ENCODE measurements at regions not wholly inside any gene's neighbourhood (a gene's known extent, or its start where the extent isn't known, plus 50 kb on each side); places are given as distances from the start of the nearest gene placed in this dataset.

DNA sequence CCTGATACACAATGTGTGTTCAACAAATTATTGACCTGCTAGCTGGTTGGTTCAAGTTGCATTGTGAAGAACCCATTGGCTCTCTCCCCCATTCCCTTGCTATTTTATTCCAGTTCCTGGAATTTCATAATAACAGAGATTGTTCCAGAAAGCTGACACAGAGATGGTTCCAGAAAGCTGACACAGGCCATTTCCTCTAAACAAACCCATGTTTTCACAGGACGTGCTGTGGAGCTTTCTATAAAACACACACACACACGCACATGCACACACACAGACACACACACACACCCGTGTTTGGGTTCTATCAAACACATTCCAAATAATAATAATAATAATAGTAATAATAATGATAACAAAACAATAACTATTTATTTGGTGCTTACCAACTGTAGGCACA, 259.1 kb downstream of the CLIC5 start:
- ChIA-PET CTCF (no interaction called here), POLR2A (no interaction called here)

DNA sequence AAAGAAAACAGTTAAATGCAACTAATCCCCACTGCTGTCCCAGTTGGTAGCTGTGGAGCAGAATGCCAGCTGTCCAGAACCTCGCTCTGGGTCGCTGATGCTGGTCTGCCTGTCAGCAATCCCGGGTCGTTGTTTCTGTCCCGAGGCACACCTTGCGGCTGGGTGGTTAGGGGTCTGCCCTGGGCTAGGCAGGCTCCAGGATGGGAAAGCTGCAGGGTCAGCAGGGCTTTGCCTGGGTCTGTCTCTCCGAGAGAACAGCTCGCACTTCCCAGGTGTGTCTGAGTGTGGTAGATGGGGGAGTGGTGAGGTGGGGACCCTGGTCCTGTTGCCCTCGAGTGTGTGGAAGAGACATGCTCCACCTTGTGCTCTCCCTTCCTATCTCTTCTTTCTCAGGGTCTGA, 261.2 kb downstream of the CLIC5 start:
- CTCF ChIA-PET, result no interaction called here
- POLR2A ChIA-PET, result no interaction called here

DNA sequence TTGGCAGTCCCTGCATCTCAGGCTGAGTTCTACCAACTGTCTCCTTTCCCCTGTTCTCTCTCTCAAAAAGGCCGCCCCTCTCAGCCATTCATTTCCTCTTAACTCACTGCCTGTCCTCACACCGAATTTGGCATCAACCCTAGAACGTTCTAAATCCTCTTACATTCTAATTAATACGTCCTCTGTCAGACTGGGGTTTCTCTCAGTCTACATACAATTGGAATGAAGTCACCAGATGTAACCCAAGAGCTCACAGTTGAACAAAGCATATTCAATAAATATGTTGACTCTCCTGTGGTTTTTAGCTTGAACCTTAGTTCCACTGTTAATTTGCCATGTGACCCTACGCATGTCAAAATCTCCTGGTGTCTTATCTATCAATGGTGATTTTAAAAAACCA, 269.6 kb downstream of the CLIC5 start:
- ChIA-PET CTCF (no interaction called here), POLR2A (no interaction called here)

DNA sequence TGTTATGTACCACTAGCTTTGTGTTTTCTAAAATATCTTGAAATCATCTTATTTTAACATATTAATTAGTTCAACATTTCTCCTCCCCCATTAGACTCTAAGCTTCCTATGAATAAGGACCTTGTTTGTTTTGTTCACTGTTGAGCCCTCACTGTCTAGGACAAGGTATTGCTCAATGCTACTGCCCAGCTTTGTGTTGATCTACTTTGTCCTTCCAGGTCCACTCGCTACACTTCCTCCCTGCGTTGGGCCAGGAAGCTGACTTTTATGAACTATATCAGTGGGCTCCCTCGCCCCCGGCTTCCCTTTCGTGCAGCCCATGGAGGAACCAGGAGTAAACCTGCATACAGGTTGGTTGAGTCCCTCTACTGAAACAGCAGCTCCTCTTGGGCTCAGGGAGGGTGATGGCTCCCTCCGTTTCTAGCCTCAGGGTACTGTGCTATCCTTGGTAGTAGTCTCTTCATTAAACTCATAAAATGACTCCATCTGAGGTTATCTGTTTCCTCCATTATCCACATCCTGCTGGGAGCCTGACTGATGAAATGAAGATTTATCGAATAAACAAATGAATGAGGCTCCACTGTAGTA, 272.5 kb downstream of the CLIC5 start:
- CTCF ChIA-PET, result no interaction called here

DNA sequence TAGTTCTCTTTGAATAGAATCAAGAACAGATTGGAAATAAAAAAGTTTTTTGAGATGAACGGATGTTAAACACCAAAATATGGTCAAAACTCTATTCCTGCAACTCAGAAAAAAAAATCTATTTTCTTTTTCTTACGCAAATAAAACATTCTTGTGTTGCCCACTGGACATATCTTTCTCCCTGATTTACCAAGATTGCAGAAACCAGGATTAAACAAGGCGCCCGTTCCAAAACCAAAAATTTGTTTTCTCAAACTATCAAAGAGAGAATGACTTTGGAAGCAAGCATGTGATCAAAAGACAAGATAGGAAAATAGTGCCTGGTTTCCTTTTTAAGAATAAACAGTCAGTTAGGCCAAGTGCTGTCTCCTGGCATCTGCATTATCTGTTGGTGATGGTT, 273.1 kb downstream of the CLIC5 start:
- CTCF ChIA-PET, result no interaction called here

More for the DNA sequence above, 272.5 kb downstream of the CLIC5 start:
- POLR2A ChIA-PET, result no interaction called here

DNA sequence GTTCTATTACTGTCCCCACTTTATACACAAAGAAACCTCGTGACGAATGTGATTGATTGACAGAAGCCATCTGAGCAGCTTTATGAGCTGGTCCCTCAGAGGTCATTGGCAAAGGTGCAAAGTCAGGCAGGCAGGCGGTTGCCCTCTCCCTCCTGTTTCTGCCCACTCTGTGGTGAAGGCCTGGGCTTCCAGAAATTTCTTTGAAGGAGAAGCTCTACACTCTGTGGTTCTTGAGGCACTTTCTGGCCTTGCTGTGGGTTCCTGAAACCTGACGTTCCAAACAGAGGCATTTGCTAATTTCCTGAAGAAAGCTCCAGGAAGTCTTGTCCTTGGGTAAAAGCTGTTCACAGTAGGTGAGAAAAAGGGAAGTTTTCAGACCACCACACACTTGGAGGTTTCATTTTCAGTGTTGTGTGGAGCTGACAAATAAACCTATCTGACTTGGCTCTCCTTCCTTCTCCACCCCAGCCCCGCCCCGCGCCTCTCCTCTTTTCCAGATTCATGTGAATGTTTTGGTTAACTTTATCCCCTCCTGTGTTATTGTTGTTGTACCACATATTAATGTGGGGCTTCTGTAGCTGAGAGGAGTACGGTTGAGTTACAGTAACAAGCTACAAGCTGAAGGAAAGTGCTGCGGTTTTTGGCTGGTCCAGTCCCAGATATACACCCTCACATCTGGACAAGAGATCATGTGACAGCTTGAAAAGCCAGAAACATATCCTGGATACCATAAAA, 274.1 kb downstream of the CLIC5 start:
- CTCF ChIA-PET, result no interaction called here
- POLR2A ChIA-PET, result no interaction called here

More for the DNA sequence above, 273.1 kb downstream of the CLIC5 start:
- POLR2A ChIA-PET, result no interaction called here

DNA sequence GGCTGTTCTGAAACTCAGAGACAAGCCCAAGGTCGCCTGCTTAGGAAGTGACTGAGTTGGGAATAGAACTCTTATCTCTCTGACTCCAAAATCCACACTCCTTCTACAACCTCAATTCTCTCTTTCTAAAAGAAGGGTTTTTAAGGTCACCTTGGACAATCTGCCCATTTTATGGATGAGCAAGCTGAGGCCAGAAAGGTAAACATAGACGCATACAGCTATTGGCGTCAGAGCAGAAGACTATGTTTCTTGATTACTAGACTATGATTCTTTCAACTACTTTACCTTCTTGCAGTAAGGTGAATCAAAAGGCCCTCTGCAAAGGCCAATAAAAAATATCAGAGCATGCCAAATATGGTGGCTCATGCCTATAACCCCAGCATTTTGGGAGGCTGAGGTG, 276.6 kb downstream of the CLIC5 start:
- POLR2A ChIA-PET, result no interaction called here
- CTCF ChIA-PET, result no interaction called here

DNA sequence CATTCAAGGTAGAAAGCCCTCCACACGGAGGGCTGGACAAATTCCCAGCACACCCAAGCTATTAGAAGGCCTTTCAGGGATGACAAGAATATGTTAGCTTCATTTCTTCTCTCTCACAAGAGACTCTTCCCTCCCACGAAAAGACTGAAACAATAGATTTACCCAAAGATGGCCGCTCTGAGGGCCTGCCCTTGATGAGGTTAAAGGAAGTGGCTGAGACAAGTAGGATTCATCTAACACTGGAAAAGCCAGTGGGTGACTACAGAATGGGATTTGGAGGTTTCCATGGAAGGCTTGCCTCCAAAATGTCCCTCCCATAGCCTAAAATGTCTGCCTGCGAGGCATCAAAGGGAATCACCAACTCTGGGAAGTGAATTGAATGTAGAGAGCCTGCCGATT, 277.6 kb downstream of the CLIC5 start:
- ChIA-PET POLR2A (interaction anchor here (0.6 to 1.2 kb wide), 2 partner anchors 185 to 783 kb away, joined by 5 read pairs; no protein-coding TSS in a partner anchor), CTCF (no interaction called here)

DNA sequence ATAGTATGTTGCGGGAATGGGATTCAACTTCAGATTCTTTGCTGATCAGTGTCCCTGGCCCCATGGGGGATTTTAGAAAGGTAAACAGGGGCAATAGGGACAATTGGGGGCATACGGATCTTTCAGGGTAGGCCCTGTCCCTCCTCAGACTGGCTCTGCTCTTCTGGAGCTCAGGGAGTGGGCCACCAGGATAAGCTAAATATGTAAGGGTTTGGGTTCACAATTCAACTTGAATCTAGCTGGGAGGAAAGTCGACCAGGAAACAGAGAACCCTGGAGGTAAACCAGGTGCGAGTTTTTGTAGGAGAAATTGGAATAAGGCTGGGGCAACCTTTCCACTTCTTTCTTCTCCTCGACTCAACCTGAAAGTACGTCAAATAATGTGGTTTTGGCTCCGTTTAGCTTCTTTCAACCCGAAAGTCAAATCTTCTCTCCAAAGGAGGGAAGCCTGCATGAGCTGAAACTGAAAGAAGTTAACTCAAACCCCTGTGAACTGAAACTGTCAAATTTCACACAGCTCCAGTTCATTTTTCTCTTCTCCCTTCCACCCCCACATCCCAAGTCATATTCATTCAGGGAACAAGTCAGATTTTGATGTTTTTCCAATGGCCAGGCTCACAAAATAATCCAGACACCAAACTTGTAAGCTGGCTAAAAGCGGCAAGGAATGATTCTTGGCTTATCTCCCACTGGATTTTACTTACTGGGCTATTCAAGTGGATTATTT, 278.2 kb downstream of the CLIC5 start:
- POLR2A ChIA-PET, result interaction anchor here (1.2 kb wide), 1 partner anchor 186 kb away, joined by 5 read pairs; no protein-coding TSS in a partner anchor
- CTCF ChIA-PET, result interaction anchor here (0.7 to 1.6 kb wide), 3 partner anchors 13 to 185 kb away, joined by 3 to 4 read pairs (median 3); no protein-coding TSS in a partner anchor

DNA sequence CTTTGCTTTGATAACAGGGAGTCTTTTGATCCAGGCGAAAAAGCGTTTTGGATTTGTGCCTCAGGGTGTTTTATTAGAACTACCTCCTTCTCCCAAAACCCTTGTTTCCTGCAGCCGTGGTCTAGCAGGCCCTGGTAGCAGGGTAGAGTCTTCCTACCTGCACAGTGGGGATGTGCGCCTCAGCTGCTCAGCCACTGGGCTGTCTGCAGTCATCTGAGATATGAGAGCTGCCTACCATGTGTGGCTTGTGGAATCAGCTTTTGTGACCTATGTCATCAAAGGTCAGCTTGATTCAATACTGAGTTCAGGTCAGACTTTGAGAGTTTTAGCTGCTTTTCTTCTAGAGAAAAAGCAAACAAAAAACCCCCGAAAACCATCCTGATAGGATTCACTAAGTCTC, 279.5 kb downstream of the CLIC5 start:
- POLR2A ChIA-PET, result no interaction called here
- CTCF ChIA-PET, result interaction anchor here (1.6 kb wide), 1 partner anchor 186 kb away, joined by 4 read pairs; no protein-coding TSS in a partner anchor

DNA sequence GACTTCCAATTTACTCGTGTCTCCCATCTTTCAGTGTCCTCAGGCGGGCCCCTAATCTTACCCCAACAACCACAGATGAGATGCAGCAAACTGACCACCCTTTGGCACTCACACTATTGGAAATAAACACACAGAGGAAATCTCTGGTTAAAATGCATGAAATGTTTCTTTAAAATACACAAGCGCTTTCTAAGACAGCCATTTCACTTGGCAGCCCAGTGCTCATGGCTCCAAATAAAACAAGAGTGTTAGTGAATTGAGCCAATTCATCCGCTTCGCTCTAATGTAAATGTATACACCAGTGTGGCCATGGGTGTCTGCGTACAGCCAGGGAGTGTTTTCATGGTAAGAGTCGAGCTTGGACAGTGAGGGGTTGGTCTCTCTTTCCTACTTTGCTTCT, 282.9 kb downstream of the CLIC5 start:
- ChIA-PET CTCF (no interaction called here), POLR2A (no interaction called here)

DNA sequence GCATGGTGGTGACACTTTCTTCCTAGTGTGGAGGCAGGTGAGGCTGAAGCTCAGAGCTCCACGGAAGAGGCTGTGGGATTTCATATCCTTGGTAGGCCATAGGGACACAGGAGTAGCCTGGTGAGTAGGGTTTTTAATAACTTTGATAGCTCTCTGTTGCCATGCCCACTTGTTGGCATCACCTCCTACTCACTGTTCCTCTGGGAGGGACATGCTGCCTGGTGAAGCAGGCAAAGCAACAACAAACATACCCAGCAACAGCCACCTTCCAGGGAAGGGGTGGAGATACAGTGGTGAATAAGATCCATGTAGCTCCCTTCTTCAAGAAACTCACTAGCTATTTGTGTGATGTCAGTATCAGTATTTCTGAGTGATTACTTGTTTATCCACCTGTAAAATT, 285.4 kb downstream of the CLIC5 start:
- ChIA-PET POLR2A (no interaction called here), CTCF (no interaction called here)

DNA sequence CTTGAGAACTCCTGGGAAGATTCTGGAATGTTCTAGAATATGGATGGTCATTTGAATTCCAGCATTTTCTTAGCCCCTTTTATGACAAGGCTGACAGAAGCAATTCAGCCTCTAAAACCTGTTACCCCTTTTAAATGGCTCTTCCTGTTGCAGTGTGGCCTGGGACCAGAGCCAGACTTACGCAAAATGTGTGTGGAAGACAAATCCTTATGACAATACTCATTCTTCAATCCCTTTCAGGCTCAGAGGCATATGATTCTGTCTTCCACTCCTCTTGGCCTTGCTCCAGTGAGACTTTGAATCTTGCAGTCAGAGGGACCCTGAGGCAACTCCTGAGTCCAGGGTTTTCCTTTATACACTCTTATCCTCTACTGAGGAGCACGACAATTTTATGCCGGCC, 287.0 kb downstream of the CLIC5 start:
- ChIA-PET POLR2A (no interaction called here), CTCF (no interaction called here)

DNA sequence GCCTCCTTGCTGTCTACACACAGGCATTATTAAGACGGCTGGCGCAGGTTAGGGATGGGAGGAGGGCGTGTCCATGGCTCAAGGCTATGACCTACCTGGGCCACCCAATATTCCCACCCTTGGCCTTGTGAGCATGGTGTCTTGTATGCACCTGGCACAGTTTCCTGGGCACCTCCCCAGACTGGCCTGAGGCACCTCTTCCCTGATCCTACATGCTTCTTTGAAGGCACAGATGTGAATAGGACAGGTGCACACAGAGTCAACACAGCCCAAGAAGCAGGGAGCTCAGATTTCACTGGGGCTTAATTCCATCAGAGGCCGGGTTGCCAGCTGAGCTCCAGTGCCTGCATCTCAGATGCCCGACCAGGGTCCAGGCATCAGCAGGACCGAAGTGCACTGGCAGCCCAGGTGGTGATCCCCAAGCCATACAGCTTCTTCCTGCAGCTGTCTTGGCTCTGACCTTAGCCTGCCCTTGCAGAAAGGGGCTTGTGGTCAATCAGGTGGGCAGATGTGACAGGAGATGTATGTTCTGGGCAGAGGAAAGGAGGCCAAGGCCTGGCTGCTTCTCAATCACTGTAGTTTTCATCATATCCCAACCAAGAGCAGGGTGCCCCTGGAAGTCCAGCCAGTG, 287.7 kb downstream of the CLIC5 start:
- POLR2A ChIA-PET, result no interaction called here
- CTCF ChIA-PET, result no interaction called here

DNA sequence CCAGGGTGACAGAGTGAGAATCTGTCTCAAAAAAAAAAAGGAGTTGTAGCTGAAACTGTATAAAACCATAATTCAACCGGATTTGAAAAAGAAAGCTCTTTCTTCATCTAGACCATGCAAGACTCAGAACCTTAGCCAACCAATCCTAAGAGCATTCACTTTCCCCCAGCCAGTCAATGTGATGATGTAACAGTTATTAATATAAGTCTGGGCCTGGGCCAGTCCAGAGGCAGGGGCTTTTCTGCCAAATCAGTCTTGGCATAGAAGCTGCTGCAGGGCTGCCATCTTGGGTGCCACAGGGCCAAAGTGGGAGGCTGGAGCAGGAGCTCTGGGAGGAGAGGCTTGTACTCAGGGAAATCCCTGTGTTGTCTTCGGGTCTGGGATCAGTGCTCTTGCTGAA, 288.4 kb downstream of the CLIC5 start:
- ChIA-PET CTCF (no interaction called here), POLR2A (no interaction called here)

DNA sequence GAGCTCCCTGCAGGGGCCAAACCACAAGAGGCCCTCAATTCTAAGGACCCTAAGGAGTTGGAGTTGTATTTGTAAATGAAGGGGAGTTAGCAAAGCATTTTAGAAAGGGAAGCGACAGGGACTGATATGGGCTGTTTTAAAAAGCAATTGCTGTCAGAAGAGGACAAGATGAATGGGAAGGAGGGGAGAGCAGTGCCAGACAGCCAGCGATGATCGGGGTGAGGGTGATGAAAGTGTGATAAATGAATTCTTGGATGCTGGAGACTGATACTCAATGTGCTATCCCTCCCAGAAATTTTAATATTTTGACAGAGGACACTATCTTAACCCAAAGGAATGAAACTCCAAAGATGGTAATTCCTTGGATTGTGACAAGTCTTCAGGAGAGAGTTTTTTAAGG, 289.2 kb downstream of the CLIC5 start:
- ChIA-PET POLR2A (no interaction called here), CTCF (no interaction called here)

DNA sequence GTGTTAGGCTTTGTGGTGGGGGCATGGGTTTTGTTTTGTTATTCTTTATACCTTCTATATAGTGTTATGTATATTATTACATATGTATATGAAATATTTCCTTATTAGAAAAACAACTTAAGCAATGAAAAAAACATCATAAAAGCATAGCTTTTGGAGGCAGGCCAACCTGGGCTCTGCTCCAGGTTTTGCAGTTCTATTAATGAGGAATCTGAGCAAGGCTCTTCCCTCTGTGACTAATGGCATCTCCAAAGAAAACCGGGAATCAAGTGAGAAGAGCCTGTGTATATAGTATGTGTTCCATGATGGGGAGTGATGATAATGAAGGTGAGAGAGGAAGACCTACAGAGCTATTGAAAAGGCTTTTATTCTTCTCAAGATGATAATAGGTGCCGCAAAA, 291.1 kb downstream of the CLIC5 start:
- ChIA-PET CTCF (interaction anchor here (1.1 kb wide), 1 partner anchor 18 kb away, joined by 3 read pairs; no protein-coding TSS in a partner anchor), POLR2A (no interaction called here)

DNA sequence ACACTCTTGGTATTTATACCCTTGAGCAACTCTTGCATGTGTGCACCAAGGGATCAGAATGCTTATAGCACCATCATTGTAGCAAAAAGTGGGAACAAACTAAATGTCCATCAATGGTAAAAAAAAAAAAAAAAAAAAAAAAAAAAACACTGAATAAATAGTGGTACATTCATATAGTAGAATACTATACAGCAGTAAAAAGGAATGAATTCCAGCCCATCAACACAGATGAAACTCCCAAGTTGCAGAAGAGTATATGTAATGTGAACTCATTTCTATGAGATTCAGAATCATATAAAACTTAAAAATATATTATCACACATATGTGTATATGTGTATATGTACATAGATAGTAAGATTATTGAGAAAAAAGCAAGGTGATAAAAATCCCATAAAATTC, 291.6 kb downstream of the CLIC5 start:
- CTCF ChIA-PET, result interaction anchor here (0.7 kb wide), 1 partner anchor 23 kb away, joined by 5 read pairs; no protein-coding TSS in a partner anchor
- POLR2A ChIA-PET, result no interaction called here

DNA sequence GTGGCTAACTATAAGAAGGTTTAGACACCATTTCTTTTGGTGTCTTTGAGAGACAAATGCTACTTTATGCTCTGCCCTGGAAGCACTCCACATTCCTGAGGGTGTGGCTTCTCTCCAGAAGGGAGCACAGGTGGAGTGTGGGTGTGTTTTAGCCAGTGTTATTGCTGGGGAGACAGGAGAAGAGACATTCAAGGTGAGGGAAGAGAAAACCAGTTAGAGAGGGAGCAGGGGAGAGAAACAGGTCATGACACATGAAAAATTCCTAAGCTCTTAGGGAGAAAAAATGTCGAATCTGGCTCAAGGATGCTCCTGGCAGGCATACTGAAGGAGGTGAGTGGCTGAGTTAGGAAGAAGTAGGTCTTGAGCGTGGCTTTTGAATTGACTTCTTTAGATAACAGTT, 292.8 kb downstream of the CLIC5 start:
- ChIA-PET POLR2A (no interaction called here), CTCF (no interaction called here)

DNA sequence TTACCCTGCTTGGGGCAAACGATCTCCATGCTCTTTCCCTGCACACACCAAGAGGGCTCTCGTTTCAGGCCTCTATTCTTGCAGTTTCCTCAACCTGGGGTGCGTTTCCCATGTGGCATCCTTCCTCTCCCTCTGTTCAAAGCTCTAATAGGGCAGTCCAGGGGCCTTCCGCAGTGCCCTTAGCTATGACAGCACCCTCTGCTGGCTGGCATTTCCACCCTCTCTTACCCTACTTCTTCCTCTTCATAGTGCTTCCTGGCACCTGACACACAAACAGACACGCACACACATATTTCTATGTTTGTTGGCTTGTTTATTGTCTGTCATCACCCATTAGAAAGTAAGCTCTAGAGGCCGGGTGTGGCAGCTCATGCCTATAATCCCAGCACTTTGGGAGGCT, 294.0 kb downstream of the CLIC5 start:
- ChIA-PET CTCF (interaction anchor here (1.3 kb wide), 1 partner anchor 209 kb away, joined by 3 read pairs; no protein-coding TSS in a partner anchor), POLR2A (no interaction called here)

DNA sequence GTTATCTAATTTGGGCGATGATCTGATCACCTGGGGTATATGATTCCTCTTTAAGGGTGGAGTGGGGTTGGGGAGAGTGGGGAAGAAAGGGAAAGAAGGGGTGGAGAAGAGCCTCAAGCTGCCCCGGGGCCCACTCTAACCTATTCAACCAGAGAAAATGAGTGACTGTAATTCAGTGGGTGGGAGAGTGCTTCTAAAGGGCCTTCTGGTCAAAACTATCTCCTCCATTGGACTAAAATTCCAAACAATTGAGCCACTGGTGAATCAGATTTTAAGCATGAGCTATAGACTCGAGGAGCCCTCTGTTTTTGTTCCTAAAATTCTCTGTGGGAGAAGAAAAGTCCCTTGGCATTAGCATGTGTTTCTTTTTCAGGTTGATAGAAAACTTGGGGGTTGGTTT, 296.8 kb downstream of the CLIC5 start:
- ChIA-PET CTCF (no interaction called here), POLR2A (no interaction called here)

Data from activated CD8-positive, alpha-beta memory T cell treated with anti-CD3 and anti-CD28 coated beads for 36 hours (primary cell).